Fibroblast of lung (primary cell): ENCODE measurements at regions not wholly inside any gene's neighbourhood (a gene's known extent, or its start where the extent isn't known, plus 50 kb on each side); places are given as distances from the start of the nearest gene placed in this dataset.

ENCODE experiments used
- DNase-seq, 2 donors: peaks; one replicate each; pipeline versions ENCODE4 v3.0.0 to v3.0.0-alpha.2; 2010; ENCODE audit warnings: low read depth in 2 of 2
- H2AFZ ChIP-seq: 2 replicates; pipeline ENCODE4 v1.5.1; 2012; ENCODE audit warnings: low read length, control low read depth, inconsistent platforms
- H3K27ac ChIP-seq: 2 replicates; pipeline ENCODE4 v1.5.1; 2011; ENCODE audit warnings: low read length, control low read depth; ENCODE audit not compliant: insufficient read depth
- H3K27me3 ChIP-seq: 2 replicates; pipeline ENCODE4 v1.5.1; 2011; ENCODE audit warnings: mild to moderate bottlenecking, low read length; ENCODE audit not compliant: control insufficient read depth, insufficient read depth
- H3K36me3 ChIP-seq: 2 replicates; pipeline ENCODE4 v1.5.1; 2011; ENCODE audit warnings: low read length; ENCODE audit not compliant: control insufficient read depth, insufficient read depth
- H3K4me1 ChIP-seq: 2 replicates; pipeline ENCODE4 v1.5.1; 2011; ENCODE audit warnings: low read length; ENCODE audit not compliant: control insufficient read depth, insufficient read depth; ENCODE audit errors: extremely low read depth
- H3K4me2 ChIP-seq: 2 replicates; pipeline ENCODE4 v1.5.1; 2011; ENCODE audit warnings: low read length, control low read depth; ENCODE audit not compliant: insufficient read depth; ENCODE audit errors: extremely low read depth
- H3K4me3 ChIP-seq, 4 experiments: fragments of 200-600 bp in 1 of 4; sonication (generic) in 1 of 4; replicated peaks in 1 of 4; 2 replicates each; pipeline ENCODE4 v1.5.1; 2011 to 2016; ENCODE audit warnings: low read length in 4 of 4, low read depth in 3 of 4, mild to moderate bottlenecking in 3 of 4, control low read depth in 2 of 4, inconsistent platforms in 1 of 4, mixed read lengths in 1 of 4; ENCODE audit not compliant: insufficient read depth in 1 of 4; ENCODE audit errors: control extremely low read depth in 1 of 4
- H3K79me2 ChIP-seq: 2 replicates; pipeline ENCODE4 v1.5.1; 2012; ENCODE audit warnings: mild to moderate bottlenecking, low read length, inconsistent platforms; ENCODE audit not compliant: control insufficient read depth, insufficient read depth
- H3K9ac ChIP-seq: 2 replicates; pipeline ENCODE4 v1.5.1; 2011; ENCODE audit warnings: mild to moderate bottlenecking, low read length, control low read depth; ENCODE audit not compliant: insufficient read depth
- H3K9me3 ChIP-seq: 2 replicates; pipeline ENCODE4 v1.5.1; 2012; ENCODE audit warnings: low read depth, low read length; ENCODE audit not compliant: control insufficient read depth, insufficient read depth
- H4K20me1 ChIP-seq: 2 replicates; pipeline ENCODE4 v1.5.1; 2011; ENCODE audit warnings: low read length; ENCODE audit not compliant: control insufficient read depth, insufficient read depth; ENCODE audit errors: extremely low read depth
- EZH2 ChIP-seq: IDR thresholded peaks from 2 replicates; pipeline ENCODE4 v1.5.1; 2012; ENCODE audit warnings: low read length, control low read depth, mild to moderate bottlenecking; ENCODE audit errors: missing control alignments
- TF ChIP-seq, protein P1 (sequence below), 2 donors: IDR thresholded peaks in 1 of 2; conservative IDR thresholded peaks in 1 of 2; 1 replicate in 1 of 2; 2 replicates in 1 of 2; pipeline ENCODE4 v1.5.1; 2011 to 2012; ENCODE audit warnings: low read length in 2 of 2, control low read depth in 1 of 2, inconsistent platforms in 1 of 2, low read depth in 1 of 2, mild to moderate bottlenecking in 1 of 2

DNA sequence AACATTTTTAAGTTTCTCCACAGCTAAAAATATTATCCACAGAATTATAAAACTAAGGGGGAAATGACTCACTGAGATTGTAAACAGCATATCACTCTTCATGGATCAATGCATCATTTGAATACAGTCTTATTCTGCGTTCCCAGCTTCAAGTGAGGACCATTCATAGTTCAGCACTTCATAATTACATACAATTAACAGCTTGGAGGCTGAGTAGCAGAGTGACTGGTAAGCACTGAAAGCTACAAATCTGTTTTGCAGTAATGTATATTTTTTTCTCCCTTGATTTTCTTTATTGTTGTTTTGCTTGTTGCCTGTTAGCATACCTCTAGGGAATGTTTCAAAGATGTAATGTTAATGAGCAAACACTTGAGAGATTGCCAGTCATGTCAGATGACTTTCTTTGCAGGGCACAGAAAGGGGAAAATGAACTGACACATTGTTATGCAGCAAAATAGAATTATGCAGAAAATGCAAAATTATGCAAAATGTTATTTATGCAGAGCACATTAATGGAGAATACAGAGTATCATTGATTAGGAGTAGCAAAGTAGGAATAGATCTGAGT is 138.6 kb downstream of the RPS29 start:
- Histone ChIP-seq H3K36me3 (no peaks in the 10 kb centered on the region), H3K27me3 (no peaks in the 10 kb centered on the region), H3K9me3 (no peaks in the 10 kb centered on the region), H3K9ac (no peak overlapping the region), H3K4me3 (no peak overlapping the region), H3K4me2 (no peak overlapping the region), H3K27ac (no peak overlapping the region), H4K20me1 (no peaks in the 10 kb centered on the region), H3K4me1 (no peaks in the 10 kb centered on the region), H3K79me2 (no peaks in the 10 kb centered on the region), H2AFZ (no peak overlapping the region)
- DNase-seq, result no peak
- no peak for TF ChIP-seq EZH2
- TF ChIP-seq, protein P1, sequence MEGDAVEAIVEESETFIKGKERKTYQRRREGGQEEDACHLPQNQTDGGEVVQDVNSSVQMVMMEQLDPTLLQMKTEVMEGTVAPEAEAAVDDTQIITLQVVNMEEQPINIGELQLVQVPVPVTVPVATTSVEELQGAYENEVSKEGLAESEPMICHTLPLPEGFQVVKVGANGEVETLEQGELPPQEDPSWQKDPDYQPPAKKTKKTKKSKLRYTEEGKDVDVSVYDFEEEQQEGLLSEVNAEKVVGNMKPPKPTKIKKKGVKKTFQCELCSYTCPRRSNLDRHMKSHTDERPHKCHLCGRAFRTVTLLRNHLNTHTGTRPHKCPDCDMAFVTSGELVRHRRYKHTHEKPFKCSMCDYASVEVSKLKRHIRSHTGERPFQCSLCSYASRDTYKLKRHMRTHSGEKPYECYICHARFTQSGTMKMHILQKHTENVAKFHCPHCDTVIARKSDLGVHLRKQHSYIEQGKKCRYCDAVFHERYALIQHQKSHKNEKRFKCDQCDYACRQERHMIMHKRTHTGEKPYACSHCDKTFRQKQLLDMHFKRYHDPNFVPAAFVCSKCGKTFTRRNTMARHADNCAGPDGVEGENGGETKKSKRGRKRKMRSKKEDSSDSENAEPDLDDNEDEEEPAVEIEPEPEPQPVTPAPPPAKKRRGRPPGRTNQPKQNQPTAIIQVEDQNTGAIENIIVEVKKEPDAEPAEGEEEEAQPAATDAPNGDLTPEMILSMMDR (conservative IDR thresholded peaks at IDR 0.05 in 1 of 2, IDR thresholded peaks at IDR 0.05 in 1 of 2; ENCODE audit: low read depth in 1 of 2, low read length in 2 of 2), result no peak

DNA sequence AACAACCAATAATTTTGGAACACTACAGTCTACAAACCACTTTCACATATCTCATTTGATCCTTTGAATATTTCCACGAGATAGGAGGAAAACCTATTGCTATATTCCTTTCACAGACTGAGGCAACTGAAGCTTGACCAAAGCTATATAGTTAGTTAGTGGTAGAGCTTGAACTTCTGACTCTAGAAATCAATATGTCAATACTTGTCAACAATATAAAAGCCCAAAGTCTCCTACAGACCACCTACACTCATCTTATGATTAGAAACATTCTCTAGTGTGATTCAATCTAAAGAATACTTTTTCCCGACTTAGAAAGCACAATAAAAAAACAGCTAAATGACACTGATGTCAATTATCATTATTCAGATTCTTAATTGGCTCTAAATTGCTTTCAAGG is 139.4 kb downstream of the RPS29 start:
- H4K20me1 ChIP-seq, result no peaks in the 10 kb centered on the region
- no peak overlapping the region for H3K4me3 ChIP-seq
- no peaks in the 10 kb centered on the region for H3K4me1 ChIP-seq
- no peaks in the 10 kb centered on the region for H3K27me3 ChIP-seq
- H3K9me3 ChIP-seq, result no peaks in the 10 kb centered on the region
- no peak for TF ChIP-seq EZH2
- TF ChIP-seq, protein P1 (conservative IDR thresholded peaks at IDR 0.05 in 1 of 2, IDR thresholded peaks at IDR 0.05 in 1 of 2; ENCODE audit: low read depth in 1 of 2, low read length in 2 of 2), result no peak
- H3K27ac ChIP-seq, result no peak overlapping the region
- H3K9ac ChIP-seq, result no peak overlapping the region
- no peaks in the 10 kb centered on the region for H3K36me3 ChIP-seq
- no peaks in the 10 kb centered on the region for H3K79me2 ChIP-seq
- no peak overlapping the region for H3K4me2 ChIP-seq
- DNase-seq, result no peak
- no peak overlapping the region for H2AFZ ChIP-seq

- no peak overlapping the region for H3K27ac ChIP-seq
- no peaks in the 10 kb centered on the region for H4K20me1 ChIP-seq
- H3K4me2 ChIP-seq, result no peak overlapping the region
- no peak overlapping the region for H3K9ac ChIP-seq
- no peak for DNase-seq
- H3K79me2 ChIP-seq, result no peaks in the 10 kb centered on the region
- H3K4me3 ChIP-seq, result no peak overlapping the region
- H3K4me1 ChIP-seq, result no peaks in the 10 kb centered on the region
- no peak overlapping the region for H2AFZ ChIP-seq
- TF ChIP-seq EZH2, result no peak
- TF ChIP-seq, protein P1 (conservative IDR thresholded peaks at IDR 0.05 in 1 of 2, IDR thresholded peaks at IDR 0.05 in 1 of 2; ENCODE audit: low read depth in 1 of 2, low read length in 2 of 2), result no peak
- H3K36me3 ChIP-seq, result no peaks in the 10 kb centered on the region
- H3K9me3 ChIP-seq, result no peaks in the 10 kb centered on the region
- H3K27me3 ChIP-seq, result no peaks in the 10 kb centered on the region
Observed at GRCh38 chr14:49438256-49438770, 147.9 kb downstream of the RPS29 start.
